Muscle of leg (tissue), 3 donors: ENCODE measurements at regions not wholly inside any gene's neighbourhood (a gene's known extent, or its start where the extent isn't known, plus 50 kb on each side); places are given as distances from the start of the nearest gene placed in this dataset.

ENCODE experiments used
- DNase-seq: peaks from one replicate; pipeline ENCODE4 v3.0.0; 2013
- H3K27ac ChIP-seq: one replicate; pipeline ENCODE4 v1.5.1; 2013; ENCODE audit warnings: mild to moderate bottlenecking, low read length, control low read depth
- H3K27me3 ChIP-seq: one replicate; pipeline ENCODE4 v1.6.1; 2013; ENCODE audit warnings: low read length; ENCODE audit not compliant: control insufficient read depth, insufficient read depth
- H3K36me3 ChIP-seq: one replicate; pipeline ENCODE4 v1.6.1; 2013; ENCODE audit warnings: low read length; ENCODE audit not compliant: control insufficient read depth, insufficient read depth
- H3K4me1 ChIP-seq: one replicate; pipeline ENCODE4 v1.6.1; 2013; ENCODE audit warnings: low read length; ENCODE audit not compliant: control insufficient read depth, insufficient read depth
- H3K4me3 ChIP-seq: one replicate; pipeline ENCODE4 v1.5.1; 2013; ENCODE audit warnings: low read length, control low read depth
- H3K9me3 ChIP-seq: replicated peaks from 2 replicates; pipeline ENCODE4 v1.6.1; 2013; ENCODE audit warnings: low read depth, low read length; ENCODE audit not compliant: control insufficient read depth
- WGBS: methylation state at CpG from one replicate; pipeline ENCODE4 v1.1.5; 2013; ENCODE audit warnings: missing lambda C conversion rate; ENCODE audit not compliant: insufficient coverage; 5-methylcytosine and 5-hydroxymethylcytosine counted together

DNA sequence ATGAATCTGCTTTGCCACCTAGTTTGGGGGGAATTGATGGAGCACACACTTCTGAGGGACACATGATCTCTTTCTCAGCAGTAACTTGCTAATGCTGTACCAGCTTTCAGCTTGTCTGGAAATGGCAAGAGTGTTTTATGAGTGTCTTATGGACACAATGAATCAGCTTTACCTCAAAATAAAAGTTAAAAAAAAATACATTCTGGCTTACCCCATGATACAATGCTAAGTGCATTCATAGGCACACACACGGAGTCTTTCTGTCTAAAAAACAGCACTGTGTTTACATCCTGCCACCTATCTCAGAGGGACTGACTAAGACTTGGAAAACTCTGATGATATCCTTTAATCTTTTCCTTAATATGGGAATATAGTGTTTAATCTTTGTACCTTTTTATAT, 455.5 kb upstream of the ADAMTS5 start:
- Histone ChIP-seq H3K27ac (no peak overlapping the region), H3K9me3 (no peaks in the 10 kb centered on the region), H3K36me3 (no peaks in the 10 kb centered on the region), H3K4me1 (peaks cover 8% of the 10 kb centered on the region), H3K27me3 (no peaks in the 10 kb centered on the region), H3K4me3 (no peak overlapping the region)
- DNase-seq = no peak
- WGBS = no CpG with 5 or more reads among the region's 1 CpG

DNA sequence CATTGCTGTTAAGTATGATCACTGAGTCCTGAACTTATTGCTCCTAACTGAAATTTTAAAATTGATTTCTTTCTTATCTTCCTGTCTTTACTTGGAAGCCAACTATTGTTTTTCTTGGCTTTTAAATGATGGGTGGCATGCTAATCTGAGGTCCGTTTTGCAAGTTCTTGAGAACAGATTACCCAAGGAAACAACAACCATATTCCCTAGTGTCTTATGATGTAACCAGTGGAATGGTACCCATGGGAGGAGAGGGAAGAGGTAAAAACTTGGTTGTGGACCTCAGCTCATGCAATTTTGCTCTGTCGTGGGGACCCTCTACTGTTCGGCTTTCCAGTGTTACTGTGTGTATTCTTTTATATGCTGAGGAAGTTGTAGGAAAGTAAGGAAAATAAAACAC, 454.8 kb upstream of the ADAMTS5 start:
- WGBS = 100% methylated on average over 1 of the region's 3 CpGs
- no peaks in the 10 kb centered on the region for H3K27me3 ChIP-seq
- H3K27ac ChIP-seq = no peak overlapping the region
- no peak for DNase-seq
- no peaks in the 10 kb centered on the region for H3K36me3 ChIP-seq
- no peaks in the 10 kb centered on the region for H3K9me3 ChIP-seq
- no peak overlapping the region for H3K4me3 ChIP-seq
- peaks cover 8% of the 10 kb centered on the region for H3K4me1 ChIP-seq

DNA sequence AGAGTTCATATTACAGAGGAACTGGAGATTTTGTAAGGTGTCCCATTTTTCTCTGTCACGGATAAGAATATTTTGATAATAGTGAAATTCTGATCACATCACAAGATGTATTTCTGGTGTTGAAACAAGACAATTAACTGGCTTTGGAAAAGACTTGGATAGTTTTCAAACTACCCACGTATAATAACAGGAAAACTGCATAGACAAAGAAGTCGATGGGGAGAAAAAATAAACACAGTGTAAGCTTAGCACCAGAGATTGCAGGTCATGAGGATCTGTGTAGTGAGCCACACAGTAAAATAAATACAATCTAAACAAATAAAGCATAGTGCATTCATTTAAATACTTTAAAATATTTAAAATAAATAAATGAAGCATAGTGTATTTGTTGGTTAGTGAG, 452.3 kb upstream of the ADAMTS5 start:
- Histone ChIP-seq H3K27me3 (no peaks in the 10 kb centered on the region), H3K4me1 (peaks cover 5% of the 10 kb centered on the region), H3K36me3 (no peaks in the 10 kb centered on the region), H3K27ac (no peak overlapping the region), H3K4me3 (no peak overlapping the region), H3K9me3 (peaks cover 3% of the 10 kb centered on the region)
- no CpG with 5 or more reads among the region's 3 CpGs for WGBS
- DNase-seq = no peak

DNA sequence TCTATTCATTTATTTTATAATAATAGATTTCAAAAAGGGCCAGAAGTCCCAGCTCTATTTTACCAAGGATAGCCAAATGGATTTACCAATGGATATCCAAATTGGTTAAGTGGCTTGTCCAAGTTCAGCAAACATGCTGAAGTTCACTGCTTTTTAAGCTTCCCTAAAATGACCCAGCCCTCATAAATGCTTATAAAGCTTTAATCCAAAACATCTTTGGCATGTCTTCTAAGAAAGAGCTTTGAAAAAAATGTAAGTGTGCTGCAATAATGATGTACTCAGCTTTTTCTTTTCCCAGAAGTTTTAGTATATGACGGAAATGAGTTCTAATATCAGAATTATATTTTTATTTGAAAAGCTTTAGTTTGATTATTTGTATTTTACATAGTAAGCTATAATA, 451.5 kb upstream of the ADAMTS5 start:
- peaks cover 4% of the 10 kb centered on the region for H3K4me1 ChIP-seq
- peaks cover 3% of the 10 kb centered on the region for H3K9me3 ChIP-seq
- peak; percentile 49 for DNase-seq
- H3K27ac ChIP-seq = no peak overlapping the region
- no peaks in the 10 kb centered on the region for H3K36me3 ChIP-seq
- no peak overlapping the region for H3K4me3 ChIP-seq
- H3K27me3 ChIP-seq = no peaks in the 10 kb centered on the region
- WGBS = no CpG with 5 or more reads among the region's 1 CpG

DNA sequence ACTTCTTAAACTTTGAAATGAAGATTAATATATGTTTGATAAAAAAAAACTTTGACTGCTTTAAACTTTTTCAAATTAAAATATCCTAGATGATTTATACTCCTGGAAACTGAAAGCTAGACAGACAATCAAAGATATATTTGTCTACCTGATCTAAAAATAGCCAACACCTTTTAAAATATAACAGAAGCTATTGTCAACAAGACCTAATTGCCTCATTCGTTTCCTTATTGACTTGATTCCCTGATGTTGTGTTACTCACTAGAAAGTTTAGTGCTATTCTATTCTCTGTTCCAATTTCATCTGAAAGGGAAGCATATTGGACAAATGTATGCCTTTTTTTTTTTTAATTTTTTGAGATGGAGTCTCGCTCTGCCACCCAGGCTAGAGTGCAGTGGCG, 445.6 kb upstream of the ADAMTS5 start:
- WGBS = no CpG with 5 or more reads among the region's 3 CpGs
- no peak overlapping the region for H3K27ac ChIP-seq
- no peaks in the 10 kb centered on the region for H3K27me3 ChIP-seq
- peaks cover 3% of the 10 kb centered on the region for H3K9me3 ChIP-seq
- H3K4me3 ChIP-seq = no peak overlapping the region
- no peaks in the 10 kb centered on the region for H3K36me3 ChIP-seq
- no peak for DNase-seq
- H3K4me1 ChIP-seq = no peaks in the 10 kb centered on the region

DNA sequence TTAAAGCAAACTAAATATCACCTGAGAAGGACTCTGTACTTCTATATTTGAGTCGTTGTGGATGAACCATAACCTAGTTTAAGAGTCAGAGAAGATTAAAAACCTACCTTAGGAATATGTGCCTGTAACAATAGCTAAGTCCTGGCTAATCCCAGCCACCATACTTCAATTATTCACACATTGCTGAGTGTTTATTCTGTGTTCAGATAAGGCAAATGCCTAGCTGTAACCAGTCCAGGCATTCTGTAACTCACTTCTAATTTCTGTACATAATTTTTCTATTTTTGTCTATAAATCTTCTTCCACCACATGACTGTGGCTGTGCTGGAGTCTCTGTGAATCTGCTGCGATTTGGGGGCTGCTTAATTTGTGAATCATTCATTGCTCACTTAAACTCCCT, 441.9 kb upstream of the ADAMTS5 start:
- no peaks in the 10 kb centered on the region for H3K36me3 ChIP-seq
- no peak overlapping the region for H3K27ac ChIP-seq
- H3K9me3 ChIP-seq = no peaks in the 10 kb centered on the region
- no CpG with 5 or more reads among the region's 2 CpGs for WGBS
- H3K4me3 ChIP-seq = no peak overlapping the region
- H3K4me1 ChIP-seq = peaks cover 3% of the 10 kb centered on the region
- no peaks in the 10 kb centered on the region for H3K27me3 ChIP-seq
- DNase-seq = no peak

DNA sequence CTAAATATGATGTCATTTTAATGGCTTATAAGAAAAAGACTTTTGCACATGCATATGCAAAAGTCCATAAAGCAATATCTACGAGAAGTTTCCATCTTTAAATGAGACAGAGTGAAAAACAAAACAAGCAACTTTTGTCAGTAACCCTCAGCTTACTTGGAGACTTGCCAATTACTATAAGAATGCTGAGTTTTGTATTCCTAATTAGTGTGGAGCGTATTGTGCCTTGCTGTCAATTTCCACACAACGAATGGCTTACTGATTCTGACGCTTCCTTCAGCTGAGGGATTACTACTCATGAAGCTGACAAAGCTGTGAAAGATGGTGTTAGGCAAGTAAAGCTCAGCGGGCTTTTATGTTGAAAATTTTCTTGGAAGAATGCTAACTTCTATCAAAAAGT, 440.4 kb upstream of the ADAMTS5 start:
- WGBS = no CpG with 5 or more reads among the region's 5 CpGs
- no peaks in the 10 kb centered on the region for H3K27me3 ChIP-seq
- H3K4me3 ChIP-seq = no peak overlapping the region
- peak overlapping the region; percentile 45 for H3K27ac ChIP-seq
- peaks cover 3% of the 10 kb centered on the region for H3K4me1 ChIP-seq
- H3K9me3 ChIP-seq = no peaks in the 10 kb centered on the region
- DNase-seq = peak; percentile 44
- no peaks in the 10 kb centered on the region for H3K36me3 ChIP-seq

DNA sequence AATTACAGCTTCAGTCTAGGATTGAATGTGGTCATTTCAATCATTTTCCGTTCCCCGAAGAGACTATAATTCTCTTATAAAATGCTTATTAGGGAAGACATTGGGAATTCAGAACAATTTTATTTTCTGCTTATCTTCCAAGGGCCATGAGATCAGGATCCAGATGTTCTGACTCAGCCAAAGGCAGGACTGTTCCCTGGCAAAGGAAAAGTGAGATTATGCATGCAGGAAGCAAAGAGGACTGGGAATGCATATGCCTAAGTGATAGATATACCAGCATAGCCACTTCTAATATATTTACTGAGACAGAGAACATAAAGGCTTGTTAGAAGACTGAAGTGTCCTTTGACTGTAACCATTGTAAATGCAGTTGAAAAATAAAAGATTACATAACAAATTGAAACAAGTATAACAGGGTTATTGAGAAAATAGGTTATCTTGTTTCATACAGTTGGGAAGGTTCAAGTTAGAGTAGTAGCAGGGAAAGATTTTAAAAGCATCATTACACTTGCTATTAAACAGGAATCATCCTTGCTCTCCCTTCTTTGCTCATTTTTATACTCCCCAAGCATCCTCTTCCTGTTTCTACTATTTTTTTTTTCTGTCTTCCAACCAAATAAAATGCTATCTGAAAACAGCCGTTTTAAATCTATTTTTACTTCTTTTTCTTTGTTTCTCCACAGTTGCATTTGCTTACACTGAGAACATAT, 439.6 kb upstream of the ADAMTS5 start:
- peak overlapping the region; percentile 45 for H3K27ac ChIP-seq

DNA sequence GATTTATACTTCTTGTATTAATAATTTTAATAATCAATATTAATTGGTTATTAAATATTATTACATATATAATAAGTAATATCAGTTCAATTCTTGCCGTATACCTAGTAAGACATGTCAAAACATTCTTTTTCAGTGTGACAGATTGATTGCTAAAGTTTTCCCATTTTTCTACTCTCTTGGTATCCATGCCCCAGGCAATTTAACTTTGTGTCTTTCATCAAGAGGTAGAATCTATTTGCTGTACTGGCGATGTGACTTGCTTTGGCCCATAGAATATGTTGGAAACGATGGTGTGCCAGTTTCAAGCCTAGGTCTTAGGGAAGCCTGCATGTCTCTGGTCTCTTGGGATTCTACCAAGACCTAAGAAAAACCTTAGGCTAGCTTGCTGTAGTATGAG, 436.1 kb upstream of the ADAMTS5 start:
- WGBS = 93% methylated on average over 2 of the region's 3 CpGs
- no peak overlapping the region for H3K4me3 ChIP-seq
- no peaks in the 10 kb centered on the region for H3K9me3 ChIP-seq
- DNase-seq = no peak
- no peaks in the 10 kb centered on the region for H3K36me3 ChIP-seq
- no peak overlapping the region for H3K27ac ChIP-seq
- no peaks in the 10 kb centered on the region for H3K27me3 ChIP-seq
- H3K4me1 ChIP-seq = peaks cover 3% of the 10 kb centered on the region

More for the DNA sequence above, 439.6 kb upstream of the ADAMTS5 start:
- Histone ChIP-seq H3K9me3 (no peaks in the 10 kb centered on the region), H3K4me3 (no peak overlapping the region), H3K27me3 (no peaks in the 10 kb centered on the region), H3K4me1 (peaks cover 3% of the 10 kb centered on the region), H3K36me3 (no peaks in the 10 kb centered on the region)
- WGBS = no CpG with 5 or more reads among the region's 3 CpGs
- peak; percentile 94 for DNase-seq

DNA sequence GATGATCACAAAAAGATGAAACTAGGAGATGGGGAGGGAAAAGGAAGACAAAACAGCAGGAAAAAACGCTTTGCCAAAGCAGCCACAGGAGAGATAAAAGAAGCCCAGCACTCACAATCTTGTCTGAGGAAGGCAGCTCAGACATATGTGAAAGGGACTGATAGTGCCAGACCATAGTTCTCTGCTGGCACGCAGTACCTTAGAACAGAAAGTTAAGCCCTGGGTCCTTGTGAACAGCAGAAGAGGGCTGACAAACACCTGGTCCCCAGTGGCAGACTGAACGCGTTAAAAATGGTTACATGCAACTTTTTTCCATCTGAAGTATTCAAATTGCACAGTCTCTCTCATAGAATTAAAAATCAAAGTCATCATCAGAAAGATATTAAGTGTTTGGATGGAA, 433.2 kb upstream of the ADAMTS5 start:
- no peaks in the 10 kb centered on the region for H3K4me1 ChIP-seq
- no peaks in the 10 kb centered on the region for H3K36me3 ChIP-seq
- DNase-seq = no peak
- H3K9me3 ChIP-seq = no peaks in the 10 kb centered on the region
- 35% methylated on average over 2 of the region's 4 CpGs for WGBS
- H3K27ac ChIP-seq = no peak overlapping the region
- no peak overlapping the region for H3K4me3 ChIP-seq
- H3K27me3 ChIP-seq = no peaks in the 10 kb centered on the region

DNA sequence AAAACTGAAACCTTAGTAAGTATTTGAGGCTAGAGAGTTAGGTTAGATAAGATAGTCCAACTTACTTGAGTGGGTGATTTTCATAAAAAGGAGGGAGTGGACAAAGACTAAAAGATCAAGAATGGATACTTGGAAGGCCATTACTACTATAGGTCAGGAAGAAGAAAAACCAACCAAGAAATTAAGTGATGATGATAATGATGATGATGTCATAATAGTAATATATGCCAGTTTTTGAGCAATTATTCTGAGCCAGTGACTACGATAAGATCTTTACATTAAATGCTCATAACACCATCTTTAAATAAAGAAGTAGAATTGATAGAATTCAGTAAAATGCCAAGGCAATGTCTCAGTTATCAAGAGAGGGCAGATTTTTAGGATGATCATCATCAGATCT, 430.7 kb upstream of the ADAMTS5 start:
- H3K27ac ChIP-seq = no peak overlapping the region
- H3K4me1 ChIP-seq = no peaks in the 10 kb centered on the region
- no peaks in the 10 kb centered on the region for H3K27me3 ChIP-seq
- no peak for DNase-seq
- WGBS = no CpG with 5 or more reads among the region's 1 CpG
- H3K4me3 ChIP-seq = no peak overlapping the region
- no peaks in the 10 kb centered on the region for H3K36me3 ChIP-seq
- H3K9me3 ChIP-seq = no peaks in the 10 kb centered on the region
